ENCODE measurements at regions not wholly inside any gene's neighbourhood (a gene's known extent, or its start where the extent isn't known, plus 50 kb on each side); places are given as distances from the start of the nearest gene placed in this dataset.

- TF ChIP-seq CTCF (IDR thresholded peaks at IDR 0.05) = no peak
- no peak for TF ChIP-seq POLR2A (IDR thresholded peaks at IDR 0.05)
Observed at GRCh38 chr5:174644923-174645322, 79.5 kb upstream of the MSX2 start.
